ENCODE measurements at regions not wholly inside any gene's neighbourhood (a gene's known extent, or its start where the extent isn't known, plus 50 kb on each side); places are given as distances from the start of the nearest gene placed in this dataset.

GRCh38 chr1:188557053-188557452 lies 1728.3 kb downstream of the PLA2G4A start:
- TF ChIP-seq EZH2phosphoT487 (IDR thresholded peaks at IDR 0.05; ENCODE audit: low read depth) (no peak), CTCF (IDR thresholded peaks at IDR 0.05; ENCODE audit: low read depth, low read length) (no peak)
- Histone ChIP-seq H3K36me3 (replicated peaks; ENCODE audit: low read depth, low read length) (no peaks in the 10 kb centered on the region), H3K4me2 (ENCODE audit: low read length) (no peak overlapping the region), H3K9ac (ENCODE audit: low read length) (no peak overlapping the region), H2AFZ (ENCODE audit: low read depth, low read length) (no peak overlapping the region), H3K79me2 (ENCODE audit: low read length) (no peaks in the 10 kb centered on the region), H3K4me1 (ENCODE audit: low read length) (peaks cover 10% of the 10 kb centered on the region), H3K27me3 (ENCODE audit: low read depth, low read length) (no peaks in the 10 kb centered on the region), H3K4me3 (ENCODE audit: low read length) (no peak overlapping the region), H4K20me1 (ENCODE audit: insufficient read depth, low read length) (no peaks in the 10 kb centered on the region), H3K27ac (ENCODE audit: low read length) (no peak overlapping the region), H3K9me3 (ENCODE audit: insufficient read depth, low read length) (no peaks in the 10 kb centered on the region)

GRCh38 chr1:188582911-188583532 lies 1754.3 kb downstream of the PLA2G4A start:
- H3K36me3 ChIP-seq (replicated peaks; ENCODE audit: low read depth, low read length) = no peaks in the 10 kb centered on the region
- no peak overlapping the region for H3K27ac ChIP-seq (ENCODE audit: low read length)
- TF ChIP-seq EZH2phosphoT487 (IDR thresholded peaks at IDR 0.05; ENCODE audit: low read depth) = no peak
- TF ChIP-seq CTCF (IDR thresholded peaks at IDR 0.05; ENCODE audit: low read depth, low read length) = no peak
- H3K9ac ChIP-seq (ENCODE audit: low read length) = no peak overlapping the region
- H3K27me3 ChIP-seq (ENCODE audit: low read depth, low read length) = no peaks in the 10 kb centered on the region
- no peaks in the 10 kb centered on the region for H3K79me2 ChIP-seq (ENCODE audit: low read length)
- no peaks in the 10 kb centered on the region for H4K20me1 ChIP-seq (ENCODE audit: insufficient read depth, low read length)
- H2AFZ ChIP-seq (ENCODE audit: low read depth, low read length) = no peak overlapping the region
- H3K9me3 ChIP-seq (ENCODE audit: insufficient read depth, low read length) = no peaks in the 10 kb centered on the region
- no peak overlapping the region for H3K4me3 ChIP-seq (ENCODE audit: low read length)
- H3K4me2 ChIP-seq (ENCODE audit: low read length) = no peak overlapping the region
- no peaks in the 10 kb centered on the region for H3K4me1 ChIP-seq (ENCODE audit: low read length)

GRCh38 chr1:188584119-188584518 lies 1755.4 kb downstream of the PLA2G4A start:
- no peak overlapping the region for H3K27ac ChIP-seq (ENCODE audit: low read length)
- H3K79me2 ChIP-seq (ENCODE audit: low read length) = no peaks in the 10 kb centered on the region
- H3K4me2 ChIP-seq (ENCODE audit: low read length) = no peak overlapping the region
- no peaks in the 10 kb centered on the region for H3K9me3 ChIP-seq (ENCODE audit: insufficient read depth, low read length)
- no peaks in the 10 kb centered on the region for H4K20me1 ChIP-seq (ENCODE audit: insufficient read depth, low read length)
- no peaks in the 10 kb centered on the region for H3K27me3 ChIP-seq (ENCODE audit: low read depth, low read length)
- H3K9ac ChIP-seq (ENCODE audit: low read length) = no peak overlapping the region
- H3K4me1 ChIP-seq (ENCODE audit: low read length) = no peaks in the 10 kb centered on the region
- no peaks in the 10 kb centered on the region for H3K36me3 ChIP-seq (replicated peaks; ENCODE audit: low read depth, low read length)
- no peak overlapping the region for H3K4me3 ChIP-seq (ENCODE audit: low read length)
- no peak overlapping the region for H2AFZ ChIP-seq (ENCODE audit: low read depth, low read length)
- TF ChIP-seq CTCF (IDR thresholded peaks at IDR 0.05; ENCODE audit: low read depth, low read length) (no peak), EZH2phosphoT487 (IDR thresholded peaks at IDR 0.05; ENCODE audit: low read depth) (no peak)

GRCh38 chr1:188590641-188591040 lies 1761.9 kb downstream of the PLA2G4A start:
- no peaks in the 10 kb centered on the region for H3K79me2 ChIP-seq (ENCODE audit: low read length)
- no peaks in the 10 kb centered on the region for H3K27me3 ChIP-seq (ENCODE audit: low read depth, low read length)
- H3K4me2 ChIP-seq (ENCODE audit: low read length) = no peak overlapping the region
- H3K27ac ChIP-seq (ENCODE audit: low read length) = no peak overlapping the region
- H3K4me1 ChIP-seq (ENCODE audit: low read length) = no peaks in the 10 kb centered on the region
- peaks cover 8% of the 10 kb centered on the region; the same call in 1 of the 2 replicates for H3K9me3 ChIP-seq (ENCODE audit: insufficient read depth, low read length)
- H3K36me3 ChIP-seq (replicated peaks; ENCODE audit: low read depth, low read length) = no peaks in the 10 kb centered on the region
- H4K20me1 ChIP-seq (ENCODE audit: insufficient read depth, low read length) = no peaks in the 10 kb centered on the region
- no peak overlapping the region for H3K4me3 ChIP-seq (ENCODE audit: low read length)
- TF ChIP-seq EZH2phosphoT487 (IDR thresholded peaks at IDR 0.05; ENCODE audit: low read depth) (no peak), CTCF (IDR thresholded peaks at IDR 0.05; ENCODE audit: low read depth, low read length) (no peak)
- H2AFZ ChIP-seq (ENCODE audit: low read depth, low read length) = no peak overlapping the region
- no peak overlapping the region for H3K9ac ChIP-seq (ENCODE audit: low read length)

All from OCI-LY3 (cell line).